H9 (cell line): ENCODE measurements at regions not wholly inside any gene's neighbourhood (a gene's known extent, or its start where the extent isn't known, plus 50 kb on each side); places are given as distances from the start of the nearest gene placed in this dataset.

Experiments used
- DNase-seq: peaks from one replicate; pipeline ENCODE4 v3.0.0-alpha.2; 2017
- H2AFZ ChIP-seq: one replicate; pipeline ENCODE4 v1.6.1; 2013; ENCODE audit warnings: mild to moderate bottlenecking, low read length, control low read depth, moderate library complexity
- H2AK5ac ChIP-seq: 2 replicates; pipeline ENCODE4 v1.6.1; 2013; ENCODE audit warnings: low read length, control low read depth, mixed read lengths; ENCODE audit not compliant: insufficient read length
- H2BK120ac ChIP-seq: one replicate; pipeline ENCODE4 v1.6.1; 2013; ENCODE audit warnings: low read depth, mild to moderate bottlenecking, low read length, control low read depth, inconsistent platforms; ENCODE audit not compliant: poor library complexity, severe bottlenecking
- H2BK12ac ChIP-seq: 2 replicates; pipeline ENCODE4 v1.6.1; 2013; ENCODE audit warnings: low read length, control low read depth, mixed read lengths, low read depth; ENCODE audit not compliant: insufficient read length
- H2BK15ac ChIP-seq: 2 replicates; pipeline ENCODE4 v1.6.1; 2013; ENCODE audit warnings: low read depth, low read length, control low read depth
- H2BK20ac ChIP-seq: one replicate; pipeline ENCODE4 v1.6.1; 2013; ENCODE audit warnings: low read depth, mild to moderate bottlenecking, low read length, control low read depth, inconsistent platforms; ENCODE audit not compliant: poor library complexity, severe bottlenecking
- H2BK5ac ChIP-seq: 2 replicates; pipeline ENCODE4 v1.6.1; 2013; ENCODE audit warnings: low read length, control low read depth, mixed read lengths; ENCODE audit not compliant: insufficient read length
- H3K14ac ChIP-seq: 2 replicates; pipeline ENCODE4 v1.6.1; 2013; ENCODE audit warnings: low read length, control low read depth; ENCODE audit not compliant: insufficient read depth
- H3K18ac ChIP-seq: 2 replicates; pipeline ENCODE4 v1.6.1; 2013; ENCODE audit warnings: low read depth, mild to moderate bottlenecking, mixed read lengths, low read length, control low read depth; ENCODE audit not compliant: insufficient read length
- H3K23ac ChIP-seq: 2 replicates; pipeline ENCODE4 v1.6.1; 2013; ENCODE audit warnings: low read length, control low read depth, mixed read lengths, low read depth; ENCODE audit not compliant: insufficient read length
- H3K23me2 ChIP-seq: 2 replicates; pipeline ENCODE4 v1.6.1; 2013; ENCODE audit warnings: low read depth, mild to moderate bottlenecking, mixed read lengths, low read length, control low read depth; ENCODE audit not compliant: insufficient read length, poor library complexity, severe bottlenecking
- H3K27ac ChIP-seq: 2 replicates; pipeline ENCODE4 v1.5.1; 2013; ENCODE audit warnings: low read length, control low read depth, mixed read lengths, low read depth; ENCODE audit not compliant: insufficient read length
- H3K27me3 ChIP-seq: 2 replicates; pipeline ENCODE4 v1.6.1; 2013; ENCODE audit warnings: low read length, control low read depth, inconsistent platforms; ENCODE audit not compliant: insufficient read depth
- H3K4ac ChIP-seq: 2 replicates; pipeline ENCODE4 v1.6.1; 2013; ENCODE audit warnings: low read depth, mild to moderate bottlenecking, control low read depth, inconsistent platforms, low read length, moderate library complexity
- H3K4me1 ChIP-seq: 2 replicates; pipeline ENCODE4 v1.6.1; 2013; ENCODE audit warnings: low read length, control low read depth, inconsistent platforms; ENCODE audit not compliant: insufficient read depth
- H3K4me2 ChIP-seq: 2 replicates; pipeline ENCODE4 v1.6.1; 2013; ENCODE audit warnings: low read length, control low read depth, mixed read lengths; ENCODE audit not compliant: insufficient read length, insufficient read depth
- H3K56ac ChIP-seq: 2 replicates; pipeline ENCODE4 v1.6.1; 2013; ENCODE audit warnings: low read depth, mild to moderate bottlenecking, mixed read lengths, low read length, control low read depth; ENCODE audit not compliant: insufficient read length
- H3K79me1 ChIP-seq: 2 replicates; pipeline ENCODE4 v1.6.1; 2013; ENCODE audit warnings: low read depth, mild to moderate bottlenecking, moderate library complexity, low read length, control low read depth, inconsistent platforms; ENCODE audit not compliant: insufficient read depth, poor library complexity, severe bottlenecking
- H3K79me2 ChIP-seq: 2 replicates; pipeline ENCODE4 v1.6.1; 2013; ENCODE audit warnings: low read length, control low read depth, inconsistent platforms; ENCODE audit not compliant: insufficient read depth
- H3K9ac ChIP-seq: 2 replicates; pipeline ENCODE4 v1.6.1; 2013; ENCODE audit warnings: low read length, control low read depth, mixed read lengths; ENCODE audit not compliant: insufficient read length; ENCODE audit errors: extremely low read depth
- H3K9me3 ChIP-seq: one replicate; pipeline ENCODE4 v1.6.1; 2013; ENCODE audit warnings: low read depth, low read length, inconsistent platforms; ENCODE audit not compliant: control insufficient read depth
- H3T11ph ChIP-seq: one replicate; pipeline ENCODE4 v1.6.1; 2013; ENCODE audit warnings: mild to moderate bottlenecking, low read length, control low read depth, inconsistent platforms
- H4K20me1 ChIP-seq: one replicate; pipeline ENCODE4 v1.6.1; 2013; ENCODE audit not compliant: control insufficient read depth, insufficient read length, insufficient read depth
- H4K5ac ChIP-seq: 2 replicates; pipeline ENCODE4 v1.6.1; 2013; ENCODE audit warnings: low read depth, mild to moderate bottlenecking, mixed read lengths, low read length, control low read depth; ENCODE audit not compliant: insufficient read length
- H4K8ac ChIP-seq: replicated peaks from 2 replicates; pipeline ENCODE4 v1.6.1; 2013; ENCODE audit warnings: low read length, control low read depth, mixed read lengths, low read depth; ENCODE audit not compliant: insufficient read length
- H4K91ac ChIP-seq: 2 replicates; pipeline ENCODE4 v1.6.1; 2013; ENCODE audit warnings: low read depth, mild to moderate bottlenecking, moderate library complexity, mixed read lengths, low read length, control low read depth; ENCODE audit not compliant: insufficient read length
- H3K27ac Mint-ChIP-seq, 3 experiments: 2 replicates in 2 of 3; 3 replicates in 1 of 3; pipeline ENCODE4 v1.8.0; 2020 to 2021; ENCODE audit warnings: mixed read lengths in 3 of 3, mild to moderate bottlenecking in 1 of 3, moderate library complexity in 1 of 3
- H3K27me3 Mint-ChIP-seq: 2 replicates; pipeline ENCODE4 v1.8.0; 2021; ENCODE audit warnings: low read depth, mild to moderate bottlenecking, moderate library complexity, mixed read lengths
- H3K36me3 Mint-ChIP-seq, 3 experiments: 2 replicates in 2 of 3; 3 replicates in 1 of 3; pipeline ENCODE4 v1.8.0; 2020 to 2021; ENCODE audit warnings: low read depth in 3 of 3, mixed read lengths in 3 of 3; ENCODE audit not compliant: insufficient read depth in 1 of 3
- H3K4me1 Mint-ChIP-seq, 2 experiments: 2 replicates each; pipeline ENCODE4 v1.8.0; 2020; ENCODE audit warnings: mixed read lengths in 2 of 2
- H3K4me3 Mint-ChIP-seq, 2 experiments: 2 replicates in 1 of 2; 3 replicates in 1 of 2; pipeline ENCODE4 v1.8.0; 2020 to 2021; ENCODE audit warnings: mild to moderate bottlenecking in 2 of 2, mixed read lengths in 2 of 2, moderate library complexity in 1 of 2
- H3K9me3 Mint-ChIP-seq, 2 experiments: 2 replicates in 1 of 2; 3 replicates in 1 of 2; pipeline ENCODE4 v1.8.0; 2020; ENCODE audit warnings: mild to moderate bottlenecking in 2 of 2, mixed read lengths in 2 of 2, moderate library complexity in 1 of 2
- CTCF ChIP-seq: fragments of 200-600 bp; sonication (generic); conservative IDR thresholded peaks from 3 replicates; pipeline ENCODE4 v1.8.0; 2021; ENCODE audit warnings: antibody characterized with exemption, mild to moderate bottlenecking
- WGBS: extraction: QIAGEN DNeasy Blood & Tissue Kit; methylation state at CpG from one replicate; pipeline ENCODE4 v1.1.7; 2013; ENCODE audit warnings: missing lambda C conversion rate, low lambda C conversion rate, mixed read lengths; ENCODE audit not compliant: insufficient read length; ENCODE audit errors: extremely low coverage; 5-methylcytosine and 5-hydroxymethylcytosine counted together

DNA sequence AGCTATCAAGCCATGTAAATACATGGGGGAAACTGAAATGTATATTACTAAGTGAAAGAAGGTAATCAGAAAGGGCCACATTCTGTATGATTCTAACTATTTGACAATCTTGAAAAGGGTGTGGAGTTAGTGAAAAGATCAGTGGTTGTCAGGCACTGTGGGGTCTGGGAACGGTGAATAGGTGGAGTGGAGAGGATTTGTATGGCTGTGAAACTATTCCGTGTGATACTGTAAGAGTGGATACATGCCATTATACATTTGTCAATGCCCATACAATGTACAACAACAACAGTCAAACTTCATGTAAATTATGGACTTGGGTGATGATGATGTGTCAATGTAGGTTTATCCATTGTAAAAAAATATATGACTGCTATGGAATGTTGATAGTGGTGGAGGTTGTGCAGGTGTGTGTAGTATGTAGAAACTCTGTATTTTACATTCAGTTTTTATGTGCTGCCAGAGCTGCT, 1116.2 kb downstream of the SUCLG1 start:
- Histone ChIP-seq H2AFZ (no peak overlapping the region), H2BK20ac (no peak overlapping the region), H3K56ac (no peak overlapping the region), H3K18ac (no peak overlapping the region), H4K8ac (no peak overlapping the region), H2BK120ac (no peak overlapping the region), H2BK5ac (no peak overlapping the region), H3K9ac (no peak overlapping the region), H3K27me3 (no peaks in the 10 kb centered on the region), H4K91ac (no peak overlapping the region), H4K20me1 (no peaks in the 10 kb centered on the region), H3K4ac (no peak overlapping the region), H3K9me3 (no peaks in the 10 kb centered on the region), H3K4me1 (no peaks in the 10 kb centered on the region), H2BK15ac (no peak overlapping the region), H3K79me1 (no peaks in the 10 kb centered on the region), H2BK12ac (no peak overlapping the region), H3K23ac (no peak overlapping the region), H3T11ph (no peak overlapping the region), H4K5ac (no peak overlapping the region), H3K23me2 (no peaks in the 10 kb centered on the region), H2AK5ac (no peak overlapping the region), H3K79me2 (no peaks in the 10 kb centered on the region), H3K4me2 (no peak overlapping the region), H3K27ac (no peak overlapping the region), H3K14ac (no peak overlapping the region)
- Mint-ChIP-seq H3K27me3 (no peaks in the 10 kb centered on the region), H3K27ac (peak overlapping the region in 1 of 3 experiments; percentile 70; a peak in 2 of 7 replicates), H3K4me3 (no peak overlapping the region), H3K9me3 (peaks cover 8 to 10% of the 10 kb centered on the region in 2 experiments), H3K4me1 (no peaks in the 10 kb centered on the region), H3K36me3 (peaks cover 6 to 8% (median 6%) of the 10 kb centered on the region in 3 experiments; a peak in 5 of 7 replicates)
- DNase-seq: no peak
- no peak for TF ChIP-seq CTCF
- WGBS: no CpG with 5 or more reads among the region's 2 CpGs
